Thyroid gland (tissue), 4 donors: ENCODE measurements at regions not wholly inside any gene's neighbourhood (a gene's known extent, or its start where the extent isn't known, plus 50 kb on each side); places are given as distances from the start of the nearest gene placed in this dataset.

Experiments used
- POLR2A ChIP-seq, 2 donors: fragments of 450-650 bp; IDR thresholded peaks; one replicate each; pipeline ENCODE4 v1.6.1; 2017; ENCODE audit warnings: antibody characterized with exemption in 2 of 2, mild to moderate bottlenecking in 2 of 2, moderate library complexity in 1 of 2
- TF ChIP-seq, protein P1 (sequence below), 6 experiments: fragments of 200-600 bp in 3 of 6; fragments of 450-650 bp in 3 of 6; sonication (generic) in 3 of 6; IDR thresholded peaks; one replicate each; pipeline ENCODE4 v1.5.1; 2016 to 2019; ENCODE audit warnings: antibody characterized with exemption in 6 of 6, mild to moderate bottlenecking in 2 of 6, inconsistent platforms in 1 of 6, moderate library complexity in 1 of 6

DNA sequence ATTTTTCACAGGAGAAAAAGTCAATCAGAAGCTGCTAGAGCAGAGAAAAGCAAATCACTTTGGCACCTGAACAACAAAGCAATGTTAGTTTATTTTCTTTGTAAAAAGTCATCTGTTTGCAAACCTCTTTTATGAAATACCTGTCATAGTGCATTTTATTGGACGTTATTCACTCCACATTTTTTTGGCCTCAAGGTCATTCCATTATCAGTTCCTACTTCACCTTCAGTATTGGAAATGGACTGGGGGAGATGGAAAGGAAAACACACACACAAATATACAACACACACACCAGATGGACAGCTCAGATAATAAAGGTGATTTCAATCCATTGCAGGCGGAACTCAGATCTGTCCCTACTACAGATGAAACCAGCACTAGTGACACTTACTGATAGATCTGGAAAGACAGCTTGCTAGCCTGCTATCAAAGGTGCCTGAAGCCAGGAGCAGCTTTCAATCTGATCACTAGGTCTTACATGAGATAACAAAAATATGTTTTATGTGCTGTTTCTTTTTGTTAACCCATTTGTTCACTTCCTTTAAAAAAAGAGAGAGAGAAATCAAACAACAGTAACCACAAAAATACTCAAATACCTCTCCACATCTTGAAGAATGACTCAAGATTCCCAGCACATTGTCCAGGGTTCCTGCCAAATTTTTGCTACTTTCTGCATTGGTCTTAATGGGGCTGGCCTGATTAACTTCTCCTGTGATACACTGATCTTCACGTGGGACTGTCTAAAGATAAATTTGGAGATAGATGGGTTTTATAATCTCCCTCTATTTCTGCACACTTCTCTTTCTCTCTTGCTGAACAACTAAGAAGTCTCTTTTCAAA lies 844.3 kb upstream of the TENM4 start:
- no peak for TF ChIP-seq POLR2A (IDR thresholded peaks at IDR 0.05)
- TF ChIP-seq, protein P1, sequence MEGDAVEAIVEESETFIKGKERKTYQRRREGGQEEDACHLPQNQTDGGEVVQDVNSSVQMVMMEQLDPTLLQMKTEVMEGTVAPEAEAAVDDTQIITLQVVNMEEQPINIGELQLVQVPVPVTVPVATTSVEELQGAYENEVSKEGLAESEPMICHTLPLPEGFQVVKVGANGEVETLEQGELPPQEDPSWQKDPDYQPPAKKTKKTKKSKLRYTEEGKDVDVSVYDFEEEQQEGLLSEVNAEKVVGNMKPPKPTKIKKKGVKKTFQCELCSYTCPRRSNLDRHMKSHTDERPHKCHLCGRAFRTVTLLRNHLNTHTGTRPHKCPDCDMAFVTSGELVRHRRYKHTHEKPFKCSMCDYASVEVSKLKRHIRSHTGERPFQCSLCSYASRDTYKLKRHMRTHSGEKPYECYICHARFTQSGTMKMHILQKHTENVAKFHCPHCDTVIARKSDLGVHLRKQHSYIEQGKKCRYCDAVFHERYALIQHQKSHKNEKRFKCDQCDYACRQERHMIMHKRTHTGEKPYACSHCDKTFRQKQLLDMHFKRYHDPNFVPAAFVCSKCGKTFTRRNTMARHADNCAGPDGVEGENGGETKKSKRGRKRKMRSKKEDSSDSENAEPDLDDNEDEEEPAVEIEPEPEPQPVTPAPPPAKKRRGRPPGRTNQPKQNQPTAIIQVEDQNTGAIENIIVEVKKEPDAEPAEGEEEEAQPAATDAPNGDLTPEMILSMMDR (IDR thresholded peaks at IDR 0.05) = no peak
